ENCODE measurements at regions not wholly inside any gene's neighbourhood (a gene's known extent, or its start where the extent isn't known, plus 50 kb on each side); places are given as distances from the start of the nearest gene placed in this dataset.

DNA sequence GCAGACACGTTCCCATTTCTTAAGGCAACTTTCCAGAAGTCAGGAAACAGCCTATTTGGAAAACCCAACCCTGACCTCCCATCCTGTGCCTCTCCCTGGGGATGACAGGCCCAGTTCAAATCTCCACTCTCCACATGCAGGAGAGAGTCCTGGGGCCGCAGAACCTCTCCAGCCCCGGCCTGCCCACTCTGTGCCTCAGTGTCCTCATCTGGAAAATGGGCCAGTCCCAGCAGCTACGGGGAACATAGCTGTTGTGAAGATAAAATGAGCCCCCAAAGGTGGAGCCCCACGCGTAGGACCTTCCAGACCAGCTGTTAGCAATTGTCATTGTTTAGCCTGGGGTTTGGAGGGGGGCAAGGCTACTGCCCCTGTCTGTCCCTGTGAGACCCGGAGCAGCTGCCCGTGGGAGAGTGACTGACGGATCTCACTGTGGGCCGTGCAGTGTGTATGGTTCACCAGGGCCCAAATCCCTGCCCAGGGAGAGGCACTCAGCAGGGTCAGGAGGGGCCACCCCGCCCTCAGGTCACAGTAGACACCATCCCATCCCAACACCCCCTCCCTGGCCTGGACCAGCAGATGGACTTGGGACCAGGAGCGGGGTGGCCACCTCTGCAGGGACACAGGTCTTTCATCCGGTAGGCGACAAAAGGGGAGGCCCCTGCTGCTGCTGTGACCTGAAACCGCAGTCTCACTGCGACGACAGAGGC, 145.9 kb downstream of the CTTN start:
- TF ChIP-seq, protein P1, sequence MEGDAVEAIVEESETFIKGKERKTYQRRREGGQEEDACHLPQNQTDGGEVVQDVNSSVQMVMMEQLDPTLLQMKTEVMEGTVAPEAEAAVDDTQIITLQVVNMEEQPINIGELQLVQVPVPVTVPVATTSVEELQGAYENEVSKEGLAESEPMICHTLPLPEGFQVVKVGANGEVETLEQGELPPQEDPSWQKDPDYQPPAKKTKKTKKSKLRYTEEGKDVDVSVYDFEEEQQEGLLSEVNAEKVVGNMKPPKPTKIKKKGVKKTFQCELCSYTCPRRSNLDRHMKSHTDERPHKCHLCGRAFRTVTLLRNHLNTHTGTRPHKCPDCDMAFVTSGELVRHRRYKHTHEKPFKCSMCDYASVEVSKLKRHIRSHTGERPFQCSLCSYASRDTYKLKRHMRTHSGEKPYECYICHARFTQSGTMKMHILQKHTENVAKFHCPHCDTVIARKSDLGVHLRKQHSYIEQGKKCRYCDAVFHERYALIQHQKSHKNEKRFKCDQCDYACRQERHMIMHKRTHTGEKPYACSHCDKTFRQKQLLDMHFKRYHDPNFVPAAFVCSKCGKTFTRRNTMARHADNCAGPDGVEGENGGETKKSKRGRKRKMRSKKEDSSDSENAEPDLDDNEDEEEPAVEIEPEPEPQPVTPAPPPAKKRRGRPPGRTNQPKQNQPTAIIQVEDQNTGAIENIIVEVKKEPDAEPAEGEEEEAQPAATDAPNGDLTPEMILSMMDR (IDR thresholded peaks at IDR 0.05; ENCODE audit: insufficient read depth, low read length, poor library complexity, severe bottlenecking) = no peak
- no peak for TF ChIP-seq EZH2phosphoT487 (conservative IDR thresholded peaks at IDR 0.05; ENCODE audit: low read length)
